ENCODE measurements at regions not wholly inside any gene's neighbourhood (a gene's known extent, or its start where the extent isn't known, plus 50 kb on each side); places are given as distances from the start of the nearest gene placed in this dataset.

GRCh38 chr2:142825861-142826260 is 51.6 kb upstream of the KYNU start:
- TF ChIP-seq REST (IDR thresholded peaks at IDR 0.05) (no peak), JUND (IDR thresholded peaks at IDR 0.05) (no peak), EGR1 (IDR thresholded peaks at IDR 0.05; ENCODE audit: low read depth in 2 of 2) (no peak), GABPA (IDR thresholded peaks at IDR 0.05 in 1 of 2, conservative IDR thresholded peaks at IDR 0.05 in 1 of 2) (no peak), MAX (IDR thresholded peaks at IDR 0.05) (no peak), ATF3 (IDR thresholded peaks at IDR 0.05) (no peak), RAD21 (IDR thresholded peaks at IDR 0.05) (no peak)
- TF ChIP-seq, protein P1, sequence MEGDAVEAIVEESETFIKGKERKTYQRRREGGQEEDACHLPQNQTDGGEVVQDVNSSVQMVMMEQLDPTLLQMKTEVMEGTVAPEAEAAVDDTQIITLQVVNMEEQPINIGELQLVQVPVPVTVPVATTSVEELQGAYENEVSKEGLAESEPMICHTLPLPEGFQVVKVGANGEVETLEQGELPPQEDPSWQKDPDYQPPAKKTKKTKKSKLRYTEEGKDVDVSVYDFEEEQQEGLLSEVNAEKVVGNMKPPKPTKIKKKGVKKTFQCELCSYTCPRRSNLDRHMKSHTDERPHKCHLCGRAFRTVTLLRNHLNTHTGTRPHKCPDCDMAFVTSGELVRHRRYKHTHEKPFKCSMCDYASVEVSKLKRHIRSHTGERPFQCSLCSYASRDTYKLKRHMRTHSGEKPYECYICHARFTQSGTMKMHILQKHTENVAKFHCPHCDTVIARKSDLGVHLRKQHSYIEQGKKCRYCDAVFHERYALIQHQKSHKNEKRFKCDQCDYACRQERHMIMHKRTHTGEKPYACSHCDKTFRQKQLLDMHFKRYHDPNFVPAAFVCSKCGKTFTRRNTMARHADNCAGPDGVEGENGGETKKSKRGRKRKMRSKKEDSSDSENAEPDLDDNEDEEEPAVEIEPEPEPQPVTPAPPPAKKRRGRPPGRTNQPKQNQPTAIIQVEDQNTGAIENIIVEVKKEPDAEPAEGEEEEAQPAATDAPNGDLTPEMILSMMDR (IDR thresholded peaks at IDR 0.05; ENCODE audit: low read depth, low read length, missing input control): no peak
